Lower leg skin (tissue), 3 donors: ENCODE measurements at regions not wholly inside any gene's neighbourhood (a gene's known extent, or its start where the extent isn't known, plus 50 kb on each side); places are given as distances from the start of the nearest gene placed in this dataset.

ENCODE experiments used
- CTCF ChIP-seq, 3 donors: fragments of 450-650 bp; IDR thresholded peaks; one replicate each; pipeline ENCODE4 v1.5.1; 2016; ENCODE audit warnings: antibody characterized with exemption in 3 of 3, mild to moderate bottlenecking in 3 of 3, moderate library complexity in 2 of 3
- POLR2A ChIP-seq, 2 donors: fragments of 450-650 bp; IDR thresholded peaks; one replicate each; pipeline ENCODE4 v1.6.1; 2016 to 2017; ENCODE audit warnings: antibody characterized with exemption in 2 of 2, mild to moderate bottlenecking in 1 of 2, moderate library complexity in 1 of 2

- TF ChIP-seq CTCF (IDR thresholded peaks at IDR 0.05) (no peak), POLR2A (IDR thresholded peaks at IDR 0.05) (no peak)
Observed at GRCh38 chr4:174152717-174153466, 130.6 kb downstream of the FBXO8 start.
